ENCODE measurements at regions not wholly inside any gene's neighbourhood (a gene's known extent, or its start where the extent isn't known, plus 50 kb on each side); places are given as distances from the start of the nearest gene placed in this dataset.

DNA sequence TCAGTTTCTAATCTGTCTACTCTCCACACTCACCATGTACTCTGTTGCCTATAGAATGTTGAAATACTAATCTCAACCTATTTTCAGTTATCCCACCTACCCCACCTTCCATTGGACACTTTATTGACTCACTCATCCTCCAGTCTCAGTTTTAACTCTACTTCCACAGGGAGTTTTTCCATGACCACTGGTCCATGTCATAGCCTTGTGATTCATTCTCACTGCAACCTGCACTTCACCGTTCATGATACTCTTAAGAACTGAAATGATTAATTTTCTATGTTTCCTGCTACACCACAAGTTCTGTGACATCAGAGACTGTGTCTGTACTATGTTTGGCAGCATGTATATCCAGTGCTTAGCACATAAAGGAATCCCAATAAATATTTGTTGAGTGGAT, 122.8 kb upstream of the HSF2 start:
- TF ChIP-seq HNF4G (IDR thresholded peaks at IDR 0.05): no peak
- TF ChIP-seq HNF4A (conservative IDR thresholded peaks at IDR 0.05): no peak
- TF ChIP-seq YY1 (IDR thresholded peaks at IDR 0.05): no peak
- no peak for TF ChIP-seq TAF1 (conservative IDR thresholded peaks at IDR 0.05)

Measured in liver (tissue), 2 donors.